NCI-H446 (cell line): ENCODE measurements at regions not wholly inside any gene's neighbourhood (a gene's known extent, or its start where the extent isn't known, plus 50 kb on each side); places are given as distances from the start of the nearest gene placed in this dataset.
"Not testable (repeated sequence)": the region's sequence is repeated elsewhere in the genome, so short reads cannot be mapped to it uniquely, and the experiment has no call there.

Experiments
- DNase-seq, 2 experiments: peaks; one replicate each; lab custom pipeline; 2025; lab: John Stamatoyannopoulos, UW

- peak in 1 of 2 experiments; percentile 24 for DNase-seq
Observed at GRCh38 chr21:17393413-17393812, 119.4 kb upstream of the CXADR start.

- no peak for DNase-seq
Observed at GRCh38 chr21:17396948-17397347, 115.9 kb upstream of the CXADR start.

- DNase-seq, result no peak
Observed at GRCh38 chr21:17397703-17398102, 115.1 kb upstream of the CXADR start.

- not testable (repeated sequence) for DNase-seq
Observed at GRCh38 chr21:17398954-17399353, 113.9 kb upstream of the CXADR start.

- DNase-seq, result peak; percentile 60 to 89
Observed at GRCh38 chr21:17402937-17403336, 109.9 kb upstream of the CXADR start.

GRCh38 chr21:17406202-17406601, 106.6 kb upstream of the CXADR start:
- no peak for DNase-seq

GRCh38 chr21:17414766-17415165, 98.1 kb upstream of the CXADR start:
- DNase-seq, result no peak

- no peak for DNase-seq
Observed at GRCh38 chr21:17416139-17416538, 96.7 kb upstream of the CXADR start.

GRCh38 chr21:17422931-17423330, 89.9 kb upstream of the CXADR start:
- DNase-seq, result peak; percentile 73 to 93

- no peak for DNase-seq
Observed at GRCh38 chr21:17427157-17427556, 85.7 kb upstream of the CXADR start.

GRCh38 chr21:17427831-17428483, 84.9 kb upstream of the CXADR start:
- DNase-seq, result no peak

GRCh38 chr21:17428484-17428869, 84.4 kb upstream of the CXADR start:
- DNase-seq, result no peak

- no peak for DNase-seq
Observed at GRCh38 chr21:17428980-17429379, 83.9 kb upstream of the CXADR start.

GRCh38 chr21:17429936-17430335, 82.9 kb upstream of the CXADR start:
- no peak for DNase-seq

GRCh38 chr21:17432732-17433057, 80.1 kb upstream of the CXADR start:
- DNase-seq, result no peak

GRCh38 chr21:17433730-17434129, 79.1 kb upstream of the CXADR start:
- DNase-seq, result no peak

- no peak for DNase-seq
Observed at GRCh38 chr21:17435565-17436543, 77.0 kb upstream of the CXADR start.

GRCh38 chr21:17436626-17437111, 76.2 kb upstream of the CXADR start:
- DNase-seq, result no peak

GRCh38 chr21:17438635-17439034, 74.2 kb upstream of the CXADR start:
- DNase-seq, result peak in 1 of 2 experiments; percentile 54

- peak in 1 of 2 experiments; percentile 50 for DNase-seq
Observed at GRCh38 chr21:17440969-17441368, 71.9 kb upstream of the CXADR start.

- DNase-seq, result peak; percentile 48 to 77
Observed at GRCh38 chr21:17441370-17441769, 71.5 kb upstream of the CXADR start.

- DNase-seq, result no peak
Observed at GRCh38 chr21:17442165-17442564, 70.7 kb upstream of the CXADR start.

- no peak for DNase-seq
Observed at GRCh38 chr21:17444828-17445227, 68.0 kb upstream of the CXADR start.
